Astrocyte (in vitro differentiated cells and primary cell): ENCODE measurements at regions not wholly inside any gene's neighbourhood (a gene's known extent, or its start where the extent isn't known, plus 50 kb on each side); places are given as distances from the start of the nearest gene placed in this dataset.

Source experiments
- EZH2 ChIP-seq: IDR thresholded peaks from 2 replicates; pipeline ENCODE4 v1.6.1; 2012; ENCODE audit warnings: mild to moderate bottlenecking, low read length, inconsistent platforms; ENCODE audit not compliant: insufficient read depth
- TF ChIP-seq, protein P1 (sequence below): IDR thresholded peaks from 2 replicates; pipeline ENCODE4 v1.5.1; 2011; ENCODE audit warnings: low read depth, mild to moderate bottlenecking, inconsistent platforms, low read length, moderate library complexity; ENCODE audit not compliant: insufficient read depth

DNA sequence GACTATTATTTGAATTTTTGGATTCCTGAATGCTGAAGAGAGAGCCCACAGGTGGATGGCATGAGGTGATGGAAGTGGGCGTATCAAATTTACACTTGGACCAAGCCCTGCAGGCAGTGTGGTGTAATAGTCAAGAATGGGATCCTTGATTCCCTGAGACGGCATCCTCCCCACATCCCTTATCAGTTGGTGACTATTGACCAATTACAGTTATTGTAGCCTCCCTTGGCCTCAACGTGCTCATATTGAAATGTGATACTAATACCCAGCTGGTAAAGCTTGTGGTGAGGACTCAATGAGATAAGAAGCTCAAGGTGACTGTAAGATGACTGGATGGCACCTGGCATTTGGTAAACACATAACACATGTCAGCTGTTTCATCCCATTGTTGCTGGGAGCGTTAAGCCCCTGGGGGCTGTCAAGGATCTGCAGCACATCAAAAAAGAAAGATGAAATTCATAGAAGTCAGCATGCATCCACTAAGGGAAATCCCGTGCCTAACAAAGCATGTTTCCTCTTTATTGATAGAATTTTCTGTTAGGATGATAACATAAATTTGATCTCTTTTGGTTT, 65.6 kb upstream of the IRX2 start:
- TF ChIP-seq, protein P1, sequence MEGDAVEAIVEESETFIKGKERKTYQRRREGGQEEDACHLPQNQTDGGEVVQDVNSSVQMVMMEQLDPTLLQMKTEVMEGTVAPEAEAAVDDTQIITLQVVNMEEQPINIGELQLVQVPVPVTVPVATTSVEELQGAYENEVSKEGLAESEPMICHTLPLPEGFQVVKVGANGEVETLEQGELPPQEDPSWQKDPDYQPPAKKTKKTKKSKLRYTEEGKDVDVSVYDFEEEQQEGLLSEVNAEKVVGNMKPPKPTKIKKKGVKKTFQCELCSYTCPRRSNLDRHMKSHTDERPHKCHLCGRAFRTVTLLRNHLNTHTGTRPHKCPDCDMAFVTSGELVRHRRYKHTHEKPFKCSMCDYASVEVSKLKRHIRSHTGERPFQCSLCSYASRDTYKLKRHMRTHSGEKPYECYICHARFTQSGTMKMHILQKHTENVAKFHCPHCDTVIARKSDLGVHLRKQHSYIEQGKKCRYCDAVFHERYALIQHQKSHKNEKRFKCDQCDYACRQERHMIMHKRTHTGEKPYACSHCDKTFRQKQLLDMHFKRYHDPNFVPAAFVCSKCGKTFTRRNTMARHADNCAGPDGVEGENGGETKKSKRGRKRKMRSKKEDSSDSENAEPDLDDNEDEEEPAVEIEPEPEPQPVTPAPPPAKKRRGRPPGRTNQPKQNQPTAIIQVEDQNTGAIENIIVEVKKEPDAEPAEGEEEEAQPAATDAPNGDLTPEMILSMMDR, result no peak
- TF ChIP-seq EZH2, result no peak
